NCI-H69 (cell line): ENCODE measurements at regions not wholly inside any gene's neighbourhood (a gene's known extent, or its start where the extent isn't known, plus 50 kb on each side); places are given as distances from the start of the nearest gene placed in this dataset.
"Not testable (repeated sequence)": the region's sequence is repeated elsewhere in the genome, so short reads cannot be mapped to it uniquely, and the experiment has no call there.

Experiments
- DNase-seq: peaks from one replicate; lab custom pipeline; 2025; lab: John Stamatoyannopoulos, UW

GRCh38 chr22:34841331-34841771 is 224.6 kb upstream of the ISX start:
- DNase-seq: no peak

- DNase-seq: no peak
Observed at GRCh38 chr22:34841911-34842310, 224.0 kb upstream of the ISX start.

- DNase-seq: peak; percentile 60
Observed at GRCh38 chr22:34842630-34843029, 223.3 kb upstream of the ISX start.

GRCh38 chr22:34843743-34844142 is 222.2 kb upstream of the ISX start:
- DNase-seq: not testable (repeated sequence)

- DNase-seq: no peak
Observed at GRCh38 chr22:34845391-34845790, 220.6 kb upstream of the ISX start.

- no peak for DNase-seq
Observed at GRCh38 chr22:34847072-34847471, 218.9 kb upstream of the ISX start.

GRCh38 chr22:34849965-34850364 is 216.0 kb upstream of the ISX start:
- DNase-seq: peak; percentile 83

GRCh38 chr22:34851918-34852662 is 213.9 kb upstream of the ISX start:
- peak; percentile 26 for DNase-seq

- DNase-seq: no peak
Observed at GRCh38 chr22:34855471-34855870, 210.5 kb upstream of the ISX start.

- DNase-seq: peak; percentile 68
Observed at GRCh38 chr22:34858066-34858465, 207.9 kb upstream of the ISX start.

- no peak for DNase-seq
Observed at GRCh38 chr22:34861787-34862186, 204.2 kb upstream of the ISX start.

- DNase-seq: no peak
Observed at GRCh38 chr22:34866081-34866480, 199.9 kb upstream of the ISX start.

- peak; percentile 22 for DNase-seq
Observed at GRCh38 chr22:34866495-34867131, 199.3 kb upstream of the ISX start.

- no peak for DNase-seq
Observed at GRCh38 chr22:34877506-34877905, 188.5 kb upstream of the ISX start.

- no peak for DNase-seq
Observed at GRCh38 chr22:34878171-34878570, 187.8 kb upstream of the ISX start.

GRCh38 chr22:34879001-34879400 is 187.0 kb upstream of the ISX start:
- DNase-seq: no peak

- DNase-seq: no peak
Observed at GRCh38 chr22:34880662-34881061, 185.3 kb upstream of the ISX start.

GRCh38 chr22:34881453-34881852 is 184.5 kb upstream of the ISX start:
- DNase-seq: no peak

- DNase-seq: no peak
Observed at GRCh38 chr22:34885852-34886251, 180.1 kb upstream of the ISX start.

- DNase-seq: no peak
Observed at GRCh38 chr22:34886391-34886790, 179.6 kb upstream of the ISX start.

- no peak for DNase-seq
Observed at GRCh38 chr22:34886812-34887211, 179.1 kb upstream of the ISX start.

GRCh38 chr22:34897126-34897525 is 168.8 kb upstream of the ISX start:
- no peak for DNase-seq

- no peak for DNase-seq
Observed at GRCh38 chr22:34902335-34902734, 163.6 kb upstream of the ISX start.

GRCh38 chr22:34903416-34903815 is 162.5 kb upstream of the ISX start:
- DNase-seq: no peak
